Breast epithelium (tissue), 3 donors: ENCODE measurements at regions not wholly inside any gene's neighbourhood (a gene's known extent, or its start where the extent isn't known, plus 50 kb on each side); places are given as distances from the start of the nearest gene placed in this dataset.

ENCODE experiments used
- POLR2A ChIP-seq: fragments of 450-650 bp; IDR thresholded peaks from one replicate; pipeline ENCODE4 v1.6.1; 2016; ENCODE audit warnings: antibody characterized with exemption, mild to moderate bottlenecking, moderate library complexity
- POLR2AphosphoS5 ChIP-seq, 3 donors: sonication (generic); formaldehyde crosslinking; IDR thresholded peaks; one replicate each; pipeline ENCODE4 v1.6.1; 2017; ENCODE audit warnings: antibody characterized with exemption in 3 of 3
- TF ChIP-seq, protein P1 (sequence below), 3 donors: fragments of 450-650 bp; IDR thresholded peaks; one replicate each; pipeline ENCODE4 v1.5.1; 2016 to 2017; ENCODE audit warnings: antibody characterized with exemption in 3 of 3, mild to moderate bottlenecking in 3 of 3, moderate library complexity in 3 of 3

DNA sequence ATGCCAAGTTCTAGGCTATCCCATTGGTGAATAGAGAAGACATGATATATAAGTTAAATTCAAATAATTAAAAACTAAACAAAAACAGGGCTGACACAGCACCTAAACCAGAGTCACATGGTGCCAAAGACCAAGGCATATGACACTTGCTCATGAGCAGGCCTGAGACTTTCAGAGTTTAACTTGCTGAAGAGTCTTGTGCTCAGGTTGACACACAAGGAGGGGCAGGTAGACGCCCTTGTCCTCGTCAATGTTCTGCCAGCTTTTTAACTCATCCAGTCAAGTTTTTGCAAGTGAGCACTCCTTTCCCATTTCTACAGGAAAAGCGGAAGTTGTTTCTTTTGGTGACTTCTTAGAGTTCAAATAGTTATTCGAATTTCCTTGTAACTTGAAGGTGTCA is 289.7 kb downstream of the CYRIA start:
- TF ChIP-seq POLR2A = no peak
- TF ChIP-seq, protein P1, sequence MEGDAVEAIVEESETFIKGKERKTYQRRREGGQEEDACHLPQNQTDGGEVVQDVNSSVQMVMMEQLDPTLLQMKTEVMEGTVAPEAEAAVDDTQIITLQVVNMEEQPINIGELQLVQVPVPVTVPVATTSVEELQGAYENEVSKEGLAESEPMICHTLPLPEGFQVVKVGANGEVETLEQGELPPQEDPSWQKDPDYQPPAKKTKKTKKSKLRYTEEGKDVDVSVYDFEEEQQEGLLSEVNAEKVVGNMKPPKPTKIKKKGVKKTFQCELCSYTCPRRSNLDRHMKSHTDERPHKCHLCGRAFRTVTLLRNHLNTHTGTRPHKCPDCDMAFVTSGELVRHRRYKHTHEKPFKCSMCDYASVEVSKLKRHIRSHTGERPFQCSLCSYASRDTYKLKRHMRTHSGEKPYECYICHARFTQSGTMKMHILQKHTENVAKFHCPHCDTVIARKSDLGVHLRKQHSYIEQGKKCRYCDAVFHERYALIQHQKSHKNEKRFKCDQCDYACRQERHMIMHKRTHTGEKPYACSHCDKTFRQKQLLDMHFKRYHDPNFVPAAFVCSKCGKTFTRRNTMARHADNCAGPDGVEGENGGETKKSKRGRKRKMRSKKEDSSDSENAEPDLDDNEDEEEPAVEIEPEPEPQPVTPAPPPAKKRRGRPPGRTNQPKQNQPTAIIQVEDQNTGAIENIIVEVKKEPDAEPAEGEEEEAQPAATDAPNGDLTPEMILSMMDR (IDR thresholded peaks at IDR 0.05) = no peak
- TF ChIP-seq POLR2AphosphoS5 (IDR thresholded peaks at IDR 0.05) = no peak
